GM12892 (cell line): ENCODE measurements at regions not wholly inside any gene's neighbourhood (a gene's known extent, or its start where the extent isn't known, plus 50 kb on each side); places are given as distances from the start of the nearest gene placed in this dataset.
"Not testable (repeated sequence)": the region's sequence is repeated elsewhere in the genome, so short reads cannot be mapped to it uniquely, and the experiment has no call there.

ENCODE experiments used
- DNase-seq: peaks from one replicate; pipeline ENCODE4 v3.0.0; 2011; ENCODE audit not compliant: insufficient read length
- FAIRE-seq: peaks from 2 replicates; lab custom pipeline; 2011; peaks lifted over from hg19 to GRCh38; lab: Jason Lieb, UNC
- POLR2A ChIP-seq: IDR thresholded peaks from 2 replicates; pipeline ENCODE4 v1.6.1; 2011; ENCODE audit warnings: low read depth, low read length, control low read depth
- POLR2AphosphoS5 ChIP-seq: IDR thresholded peaks from 2 replicates; pipeline ENCODE4 v1.6.1; 2011; ENCODE audit warnings: low read depth, low read length, control low read depth
- TAF1 ChIP-seq: IDR thresholded peaks from 2 replicates; pipeline ENCODE4 v1.6.1; 2011; ENCODE audit warnings: low read depth, mild to moderate bottlenecking, control low read depth, low read length, borderline replicate concordance

- TF ChIP-seq POLR2AphosphoS5, result no peak
- TF ChIP-seq POLR2A, result no peak
- no peak for TF ChIP-seq TAF1
- DNase-seq (no peak), FAIRE-seq (no peak)
These were observed 114.8 kb downstream of the COPS8 start for GRCh38 chr2:237200462-237200861.

- DNase-seq, result no peak
- FAIRE-seq, result no peak
- no peak for TF ChIP-seq TAF1
- no peak for TF ChIP-seq POLR2AphosphoS5
- no peak for TF ChIP-seq POLR2A
These were observed 116.0 kb downstream of the COPS8 start for GRCh38 chr2:237201461-237202287.

GRCh38 chr2:237202288-237203030 lies 116.8 kb downstream of the COPS8 start:
- TF ChIP-seq POLR2AphosphoS5 (no peak), POLR2A (no peak), TAF1 (no peak)
- no peak for FAIRE-seq
- DNase-seq, result no peak

GRCh38 chr2:237205043-237205541 lies 119.4 kb downstream of the COPS8 start:
- DNase-seq (no peak), FAIRE-seq (no peak)
- TF ChIP-seq POLR2A, result no peak

- TF ChIP-seq POLR2AphosphoS5, result no peak
- TF ChIP-seq TAF1, result no peak
- TF ChIP-seq POLR2A, result no peak
- DNase-seq, result no peak
These were observed 119.9 kb downstream of the COPS8 start for GRCh38 chr2:237205561-237205971.

GRCh38 chr2:237207646-237208045 lies 122.0 kb downstream of the COPS8 start:
- TF ChIP-seq TAF1, result no peak
- TF ChIP-seq POLR2A, result no peak
- no peak for TF ChIP-seq POLR2AphosphoS5
- FAIRE-seq (no peak), DNase-seq (no peak)

More at GRCh38 chr2:237205561-237205971, 119.9 kb downstream of the COPS8 start:
- no peak for FAIRE-seq

GRCh38 chr2:237208373-237209260 lies 122.9 kb downstream of the COPS8 start:
- no peak for TF ChIP-seq POLR2AphosphoS5
- no peak for TF ChIP-seq TAF1
- TF ChIP-seq POLR2A, result no peak
- FAIRE-seq (no peak), DNase-seq (no peak)

GRCh38 chr2:237209885-237210284 lies 124.2 kb downstream of the COPS8 start:
- FAIRE-seq (no peak), DNase-seq (no peak)
- TF ChIP-seq TAF1, result no peak
- no peak for TF ChIP-seq POLR2AphosphoS5
- TF ChIP-seq POLR2A, result no peak

- DNase-seq (no peak), FAIRE-seq (no peak)
- TF ChIP-seq POLR2A (no peak), POLR2AphosphoS5 (no peak), TAF1 (no peak)
These were observed 124.6 kb downstream of the COPS8 start for GRCh38 chr2:237210297-237210696.

GRCh38 chr2:237210763-237211162 lies 125.1 kb downstream of the COPS8 start:
- no peak for TF ChIP-seq TAF1
- TF ChIP-seq POLR2A, result no peak
- TF ChIP-seq POLR2AphosphoS5, result no peak
- DNase-seq, result no peak
- no peak for FAIRE-seq

GRCh38 chr2:237212356-237213279 lies 126.9 kb downstream of the COPS8 start:
- peak; percentile 88 for FAIRE-seq
- DNase-seq, result not testable (repeated sequence)
